Mucosa of descending colon (tissue), 3 donors: ENCODE measurements at regions not wholly inside any gene's neighbourhood (a gene's known extent, or its start where the extent isn't known, plus 50 kb on each side); places are given as distances from the start of the nearest gene placed in this dataset.

Experiments used
- ATAC-seq: fragments of 200-7000 bp; cut with Tn5 transposase; one replicate; pipeline ENCODE4 v1.9.1; 2020; ENCODE audit warnings: mild to moderate bottlenecking, moderate library complexity
- DNase-seq, 3 donors: peaks; one replicate each; pipeline ENCODE4 v3.0.0-alpha.2; 2020
- H3K36me3 ChIP-seq: fragments of 200-600 bp; one replicate; pipeline ENCODE4 v1.8.0; 2021; ENCODE audit warnings: low read depth, mild to moderate bottlenecking
- H3K4me1 ChIP-seq: fragments of 200-600 bp; one replicate; pipeline ENCODE4 v1.8.0; 2021; ENCODE audit warnings: low read depth, mild to moderate bottlenecking
- H3K4me3 ChIP-seq: fragments of 200-600 bp; one replicate; pipeline ENCODE4 v1.8.0; 2021; ENCODE audit warnings: mild to moderate bottlenecking
- H3K9me3 ChIP-seq: fragments of 200-600 bp; one replicate; pipeline ENCODE4 v1.8.0; 2021; ENCODE audit warnings: mild to moderate bottlenecking
- intact Hi-C, 2 donors: fragments of 100-400 bp; cut with DNase I in 1 of 2; cut with micrococcal nuclease in 1 of 2; formaldehyde crosslinking; loops; one replicate each; pipeline versions ENCODE4 v1.11.0 to v1.11.1; 2022; cut with DNase I, micrococcal nuclease
- TF ChIP-seq, protein P1 (sequence below): fragments of 200-600 bp; IDR thresholded peaks from one replicate; pipeline ENCODE4 v1.8.0; 2022; ENCODE audit warnings: antibody characterized with exemption, mild to moderate bottlenecking
- donor health status: DM: no; HTN: no; CAD: no; lungs with moderate emphysema.
- donor health status: DM: no; HTN: no; CAD: no.
- donor health status: DM: no; HTN: yes; CAD: no.

DNA sequence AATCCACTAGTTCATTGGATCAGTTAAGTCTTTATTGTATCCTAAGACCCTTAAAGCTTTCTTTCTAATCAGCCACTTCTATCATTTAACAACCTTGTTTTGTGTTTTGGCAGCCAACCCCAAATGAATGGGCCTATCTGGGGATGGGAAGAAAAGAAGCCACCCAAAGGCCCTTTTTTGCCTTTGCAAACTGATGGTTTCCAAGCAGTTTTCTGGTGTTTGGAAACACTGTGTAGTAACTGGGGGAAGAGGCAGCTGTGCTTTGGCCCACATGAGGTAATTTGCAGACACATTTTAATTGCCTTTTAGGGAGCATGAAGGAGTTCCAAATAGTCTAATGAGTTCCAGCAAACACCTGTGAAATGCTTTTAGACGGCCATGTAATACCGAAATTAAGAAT lies 1751.3 kb upstream of the WWC1 start:
- no peaks in the 10 kb centered on the region for H3K36me3 ChIP-seq
- DNase-seq = no peak
- TF ChIP-seq, protein P1, sequence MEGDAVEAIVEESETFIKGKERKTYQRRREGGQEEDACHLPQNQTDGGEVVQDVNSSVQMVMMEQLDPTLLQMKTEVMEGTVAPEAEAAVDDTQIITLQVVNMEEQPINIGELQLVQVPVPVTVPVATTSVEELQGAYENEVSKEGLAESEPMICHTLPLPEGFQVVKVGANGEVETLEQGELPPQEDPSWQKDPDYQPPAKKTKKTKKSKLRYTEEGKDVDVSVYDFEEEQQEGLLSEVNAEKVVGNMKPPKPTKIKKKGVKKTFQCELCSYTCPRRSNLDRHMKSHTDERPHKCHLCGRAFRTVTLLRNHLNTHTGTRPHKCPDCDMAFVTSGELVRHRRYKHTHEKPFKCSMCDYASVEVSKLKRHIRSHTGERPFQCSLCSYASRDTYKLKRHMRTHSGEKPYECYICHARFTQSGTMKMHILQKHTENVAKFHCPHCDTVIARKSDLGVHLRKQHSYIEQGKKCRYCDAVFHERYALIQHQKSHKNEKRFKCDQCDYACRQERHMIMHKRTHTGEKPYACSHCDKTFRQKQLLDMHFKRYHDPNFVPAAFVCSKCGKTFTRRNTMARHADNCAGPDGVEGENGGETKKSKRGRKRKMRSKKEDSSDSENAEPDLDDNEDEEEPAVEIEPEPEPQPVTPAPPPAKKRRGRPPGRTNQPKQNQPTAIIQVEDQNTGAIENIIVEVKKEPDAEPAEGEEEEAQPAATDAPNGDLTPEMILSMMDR = no peak
- no peak for ATAC-seq
- intact Hi-C loops = no loop called here
- H3K4me1 ChIP-seq = no peaks in the 10 kb centered on the region
- H3K4me3 ChIP-seq = no peak overlapping the region
- H3K9me3 ChIP-seq = peaks cover 9% of the 10 kb centered on the region

DNA sequence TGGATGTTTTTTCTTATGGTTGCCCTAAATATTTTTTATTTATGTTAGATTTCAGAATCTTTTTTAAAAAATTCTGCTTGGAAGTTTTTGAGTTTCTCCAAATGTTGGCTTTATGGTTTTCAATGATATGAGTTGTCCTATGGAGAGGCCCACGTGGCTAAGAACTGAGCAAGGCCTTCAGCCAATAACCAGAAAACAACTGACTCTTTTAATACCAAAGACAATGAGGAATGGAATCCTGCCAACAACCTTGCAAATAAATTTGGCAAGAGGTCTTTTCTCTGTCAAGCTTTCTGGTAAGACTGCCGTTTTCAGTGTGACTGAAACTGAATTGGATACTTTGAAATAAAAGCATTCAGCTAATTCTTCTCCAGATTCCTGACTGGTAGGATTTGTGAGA lies 1740.1 kb upstream of the WWC1 start:
- Histone ChIP-seq H3K9me3 (peaks cover 12% of the 10 kb centered on the region), H3K4me3 (no peak overlapping the region), H3K36me3 (no peaks in the 10 kb centered on the region), H3K4me1 (no peaks in the 10 kb centered on the region)
- intact Hi-C loops = no loop called here
- DNase-seq (no peak), ATAC-seq (no peak)
- TF ChIP-seq, protein P1 = no peak

DNA sequence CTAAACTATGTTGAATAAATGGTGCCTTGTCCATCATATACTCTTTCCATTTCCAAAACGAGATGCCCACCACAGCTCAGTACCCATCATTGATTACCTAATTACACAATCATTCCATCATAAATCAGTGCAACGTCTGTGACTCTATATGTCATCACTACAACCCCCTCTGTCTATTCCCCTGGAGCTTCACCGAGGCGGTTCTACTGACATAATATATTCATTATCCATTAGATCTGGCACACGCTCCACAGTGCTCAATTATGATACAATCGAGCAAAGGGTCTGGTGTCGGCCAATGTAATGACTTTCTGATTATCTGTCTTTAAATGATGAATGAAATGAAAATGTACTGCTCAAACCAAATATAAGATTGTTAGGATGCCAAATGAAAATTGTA lies 1737.7 kb upstream of the WWC1 start:
- peaks cover 24% of the 10 kb centered on the region for H3K9me3 ChIP-seq
- TF ChIP-seq, protein P1 = no peak
- no peaks in the 10 kb centered on the region for H3K36me3 ChIP-seq
- no peak overlapping the region for H3K4me3 ChIP-seq
- intact Hi-C loops = no loop called here
- DNase-seq (no peak), ATAC-seq (no peak)
- H3K4me1 ChIP-seq = no peaks in the 10 kb centered on the region

DNA sequence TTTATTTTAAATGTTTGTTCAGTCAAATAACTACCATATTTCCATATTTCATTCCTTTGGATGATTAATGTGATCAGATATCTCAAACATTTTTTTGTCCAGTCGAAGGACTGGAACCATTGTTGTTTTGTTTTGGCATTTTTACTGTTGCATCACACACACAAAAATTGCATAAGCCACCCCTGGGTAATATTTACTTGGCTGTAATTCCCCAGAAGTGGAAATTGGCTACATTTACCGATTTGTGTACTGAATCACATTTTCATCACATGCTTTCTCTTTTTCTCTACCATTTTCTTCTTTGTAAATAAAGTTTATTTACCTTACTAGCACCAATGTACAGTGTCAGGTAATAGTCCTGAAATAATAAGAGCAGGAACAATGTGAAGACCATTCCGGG lies 1729.7 kb upstream of the WWC1 start:
- DNase-seq (no peak), ATAC-seq (no peak)
- Histone ChIP-seq H3K36me3 (no peaks in the 10 kb centered on the region), H3K9me3 (peaks cover 24% of the 10 kb centered on the region), H3K4me1 (no peaks in the 10 kb centered on the region), H3K4me3 (no peak overlapping the region)
- intact Hi-C loops = no loop called here
- TF ChIP-seq, protein P1 = no peak

DNA sequence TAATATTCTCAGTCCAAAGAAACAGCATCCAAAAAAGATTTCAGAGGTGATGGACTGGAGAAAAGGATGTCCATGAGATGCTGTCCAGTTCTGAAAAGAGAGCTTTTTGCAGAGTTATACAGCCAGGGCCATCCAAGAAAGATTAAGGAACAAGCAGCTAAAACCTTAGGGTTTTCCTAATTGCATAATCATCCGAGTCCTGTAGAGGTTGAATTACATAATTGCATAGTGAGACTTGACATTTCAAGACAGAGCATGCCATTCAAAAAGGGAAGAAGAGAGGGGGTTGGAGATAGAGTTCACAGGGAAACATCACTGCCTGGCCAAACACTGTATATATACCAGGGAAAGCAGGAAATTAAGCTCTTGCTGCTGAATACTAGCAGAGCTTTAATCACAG lies 1729.2 kb upstream of the WWC1 start:
- intact Hi-C loops = no loop called here
- TF ChIP-seq, protein P1 = no peak
- Histone ChIP-seq H3K4me3 (no peak overlapping the region), H3K9me3 (peaks cover 21% of the 10 kb centered on the region), H3K36me3 (no peaks in the 10 kb centered on the region), H3K4me1 (no peaks in the 10 kb centered on the region)
- ATAC-seq (no peak), DNase-seq (no peak)

DNA sequence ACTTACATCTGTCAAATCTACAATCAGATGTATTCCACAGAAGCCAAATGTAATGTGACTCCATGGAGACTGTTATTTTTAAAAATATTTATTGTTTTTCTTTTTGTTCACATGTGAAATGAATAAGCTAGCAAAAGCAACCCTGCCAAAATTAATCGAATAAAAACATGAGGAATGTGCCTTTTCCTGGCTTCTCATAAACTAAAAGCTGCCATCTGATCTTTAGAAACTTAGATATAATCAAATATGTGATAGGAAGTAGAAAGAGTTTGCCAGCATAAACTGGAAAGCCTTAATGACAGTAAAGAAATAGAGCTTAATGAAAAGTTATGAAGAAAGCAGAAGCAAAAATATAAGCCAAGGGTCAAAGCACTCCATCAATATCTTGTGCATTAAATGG lies 1724.7 kb upstream of the WWC1 start:
- ATAC-seq (no peak), DNase-seq (no peak)
- H3K36me3 ChIP-seq = no peaks in the 10 kb centered on the region
- H3K4me1 ChIP-seq = no peaks in the 10 kb centered on the region
- intact Hi-C loops = no loop called here
- H3K9me3 ChIP-seq = peaks cover 6% of the 10 kb centered on the region
- TF ChIP-seq, protein P1 = no peak
- H3K4me3 ChIP-seq = no peak overlapping the region
